ENCODE measurements at regions not wholly inside any gene's neighbourhood (a gene's known extent, or its start where the extent isn't known, plus 50 kb on each side); places are given as distances from the start of the nearest gene placed in this dataset.

DNA sequence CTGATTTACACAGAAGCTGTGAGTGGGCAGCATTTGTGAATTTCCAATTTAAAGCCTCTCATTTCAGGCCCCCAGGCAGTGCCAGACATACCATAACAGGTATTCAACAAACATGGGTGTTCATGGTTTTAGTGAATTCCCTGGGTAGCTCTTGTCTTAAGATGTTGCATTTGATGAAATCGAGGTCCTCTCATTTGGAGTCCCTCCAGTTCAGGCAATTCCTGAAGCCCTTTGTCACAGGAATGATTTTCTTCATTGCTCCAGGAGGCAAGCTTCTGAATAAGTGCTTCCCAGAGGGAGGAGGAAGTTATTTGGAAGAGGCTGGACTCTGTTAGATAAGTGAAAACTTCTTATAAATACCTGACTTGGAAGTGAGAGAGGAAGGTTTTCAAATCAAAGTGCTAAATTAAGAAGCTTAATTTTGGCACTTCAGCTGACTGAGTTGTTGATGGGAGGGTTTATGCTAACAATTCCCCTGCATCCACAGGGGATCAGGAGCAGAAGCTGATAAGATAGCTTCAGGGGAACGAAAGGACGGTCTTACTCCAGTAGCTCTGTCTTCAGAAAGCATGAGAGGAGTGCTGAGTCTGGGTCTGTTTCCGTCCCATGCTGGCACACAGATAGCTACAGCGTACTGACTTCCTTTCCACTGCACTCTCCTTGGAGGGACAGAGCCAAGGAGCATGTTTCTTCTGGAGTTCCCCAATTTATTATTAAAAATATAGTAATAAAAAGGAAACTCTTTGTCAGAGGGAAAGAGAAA lies 543.1 kb downstream of the GBA3 start:
- no peak for DNase-seq

DNA sequence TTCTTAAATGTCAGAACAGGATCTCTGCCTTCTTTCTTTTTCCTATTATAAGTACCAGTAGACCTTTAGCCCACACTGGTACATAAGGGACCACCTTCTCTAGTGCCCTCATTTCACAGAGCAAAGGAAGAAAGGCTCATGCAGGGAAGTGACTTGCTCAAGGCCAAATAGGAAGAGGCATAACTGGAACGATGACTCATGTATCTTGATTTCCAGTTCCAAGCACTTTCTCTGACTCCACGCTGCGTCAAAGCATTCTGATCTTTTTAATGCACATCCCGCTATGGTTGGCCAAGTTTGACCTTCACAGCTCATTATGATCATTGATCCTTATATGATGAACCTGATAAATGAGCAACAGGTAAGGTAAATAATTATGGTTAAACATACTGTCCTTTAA lies 542.0 kb downstream of the GBA3 start:
- no peak for DNase-seq

DNA sequence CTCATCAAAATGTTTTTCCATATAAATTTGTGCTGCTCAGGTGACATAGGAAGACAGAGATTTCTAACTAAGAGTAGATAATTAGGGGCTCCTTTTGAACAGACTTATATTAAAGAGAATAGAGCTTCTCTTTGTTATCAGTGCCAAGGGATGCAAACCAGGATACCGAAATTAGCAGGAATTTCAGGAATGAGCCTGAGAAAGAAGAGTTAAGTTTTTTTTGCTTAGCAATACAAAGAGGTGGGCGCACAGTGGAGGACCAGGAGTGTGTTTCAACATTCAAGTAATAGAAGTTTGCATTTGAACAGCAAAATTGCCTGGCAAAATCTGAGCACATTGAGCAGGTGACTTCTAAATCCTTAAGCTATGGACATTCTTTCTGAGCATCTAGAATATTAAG lies 541.3 kb downstream of the GBA3 start:
- no peak for DNase-seq

DNA sequence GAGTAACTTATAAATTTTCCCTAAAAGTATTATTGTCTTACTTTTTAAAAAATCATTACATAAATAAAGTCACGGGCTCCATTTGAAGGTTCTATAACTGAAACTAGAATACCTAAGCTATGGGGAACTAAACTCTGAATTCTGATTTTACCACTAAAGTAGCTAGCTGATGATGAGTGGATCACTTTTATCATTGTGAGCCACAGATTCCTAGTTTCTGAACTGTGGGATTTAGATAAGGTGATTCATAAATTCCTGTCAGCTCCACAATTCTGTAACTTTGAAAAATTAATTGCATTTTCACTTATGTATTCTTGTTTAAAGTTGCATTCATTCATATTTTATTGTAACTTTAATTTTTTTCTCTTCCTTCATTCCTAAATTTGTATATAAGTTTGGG lies 540.9 kb downstream of the GBA3 start:
- DNase-seq, result no peak

DNA sequence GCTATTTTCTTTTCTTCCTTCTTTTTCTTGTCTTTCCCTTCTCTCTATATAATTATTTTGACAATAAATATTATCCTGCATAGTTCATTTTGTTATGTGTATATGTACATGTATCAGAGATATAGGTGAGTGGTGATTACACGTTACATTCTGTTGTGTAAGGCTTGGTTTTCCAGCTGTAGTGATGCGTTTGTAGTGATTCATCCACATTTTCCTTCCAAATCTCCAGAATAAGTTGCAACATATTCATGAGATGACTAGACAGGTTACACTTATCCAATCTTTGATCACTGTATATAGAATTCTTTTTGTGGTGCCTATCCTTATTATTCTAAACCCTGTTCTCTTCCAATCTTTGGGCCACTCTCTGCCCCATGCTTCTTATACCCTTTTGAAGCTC lies 540.2 kb downstream of the GBA3 start:
- DNase-seq, result no peak

DNA sequence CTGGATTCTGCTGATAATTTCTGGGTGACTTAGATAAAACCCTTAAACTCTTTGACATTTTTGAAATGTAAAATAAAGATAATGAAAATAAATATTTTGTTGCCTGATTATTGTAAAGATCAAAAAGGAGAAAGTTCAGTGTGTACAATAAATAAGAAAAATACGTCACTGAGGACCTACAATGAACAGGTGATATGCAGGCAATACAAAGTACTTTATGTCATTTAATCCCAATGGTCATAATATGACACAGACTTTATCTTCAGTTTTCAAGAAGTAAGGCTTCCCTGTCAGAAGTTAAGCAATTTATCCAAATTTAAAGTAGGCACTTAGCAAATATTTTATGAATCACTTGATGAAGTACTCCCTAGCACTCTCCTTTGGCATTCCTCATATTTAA lies 532.8 kb downstream of the GBA3 start:
- no peak for DNase-seq

DNA sequence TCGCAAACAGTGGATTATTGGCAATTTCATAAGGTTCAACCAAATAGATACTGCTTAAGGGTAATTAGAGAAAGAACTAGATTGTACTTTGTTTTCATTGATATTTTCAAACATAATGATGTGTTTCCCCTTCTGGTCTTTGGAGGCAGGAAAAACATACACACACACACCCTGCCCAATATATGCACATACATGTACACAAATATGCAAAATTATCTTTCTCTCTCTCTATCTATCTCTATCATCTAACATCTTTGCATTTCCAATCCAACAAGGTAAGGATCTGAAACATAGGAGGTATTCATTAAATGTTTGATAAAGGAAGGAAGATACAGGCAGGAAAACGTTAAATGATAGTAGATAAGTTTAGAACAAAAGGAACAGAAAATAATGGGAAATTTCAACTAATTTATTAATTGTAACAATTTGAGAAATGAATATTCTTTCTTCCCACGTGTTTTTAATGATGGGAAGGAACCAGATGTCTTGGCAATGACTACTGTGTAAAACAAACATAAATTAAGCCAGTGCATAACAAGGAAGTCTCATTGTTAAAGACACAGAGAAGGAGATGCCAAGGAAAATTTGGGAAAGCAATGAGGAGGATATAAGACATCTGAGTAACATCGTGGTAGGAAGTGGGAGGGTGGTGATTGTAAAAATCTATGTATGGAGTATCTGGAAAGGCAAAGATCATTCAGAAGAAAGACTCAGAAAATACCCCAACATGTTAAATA lies 532.1 kb downstream of the GBA3 start:
- no peak for DNase-seq

DNA sequence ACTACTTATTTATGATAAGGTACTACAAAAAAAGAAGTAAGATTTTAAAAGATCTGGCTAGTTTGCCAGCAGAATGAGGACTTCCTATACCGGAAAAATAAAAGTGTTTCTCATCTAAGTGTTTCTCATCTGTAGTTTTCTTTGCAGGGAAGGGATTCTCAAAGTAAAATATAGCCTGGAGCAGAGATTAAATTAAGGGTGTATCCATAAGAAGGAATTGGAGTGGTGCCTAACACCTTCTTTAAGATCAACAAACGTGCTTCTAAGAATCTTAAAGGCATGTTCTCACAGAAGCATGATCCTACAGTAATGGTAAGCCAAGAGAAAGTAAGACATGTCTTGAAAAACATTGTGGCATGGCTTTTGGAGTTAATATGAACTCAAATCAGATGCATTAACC lies 528.2 kb downstream of the GBA3 start:
- no peak for DNase-seq

DNA sequence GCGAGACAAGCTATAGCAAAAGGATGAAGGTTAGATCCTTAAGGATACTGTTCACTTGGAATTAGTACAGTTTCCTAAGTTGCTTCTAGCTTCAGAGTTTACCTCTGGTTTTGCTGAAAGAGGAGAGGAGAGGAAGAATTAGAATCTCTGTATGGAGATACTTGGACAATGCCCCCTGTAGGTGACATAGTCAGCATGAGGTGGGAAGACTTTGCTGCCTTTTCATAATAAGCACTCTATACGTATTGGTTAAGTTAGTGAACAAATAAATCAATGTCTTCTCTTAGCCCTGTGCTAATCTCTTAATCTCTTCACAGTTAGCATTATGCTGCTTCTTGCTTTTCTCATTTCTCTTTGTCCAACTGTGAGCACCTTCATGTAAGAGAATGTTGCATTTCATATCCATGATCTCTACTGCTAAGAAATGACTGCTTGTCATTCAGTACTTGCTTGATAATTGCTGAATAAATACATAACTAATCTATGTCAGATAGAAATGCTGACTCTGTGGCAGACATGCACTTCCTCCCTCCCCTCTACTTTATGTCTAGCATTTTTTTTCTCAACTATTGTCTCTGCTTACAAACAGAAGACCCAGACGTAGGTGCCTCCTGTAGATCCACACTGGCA lies 527.2 kb downstream of the GBA3 start:
- DNase-seq, result no peak

DNA sequence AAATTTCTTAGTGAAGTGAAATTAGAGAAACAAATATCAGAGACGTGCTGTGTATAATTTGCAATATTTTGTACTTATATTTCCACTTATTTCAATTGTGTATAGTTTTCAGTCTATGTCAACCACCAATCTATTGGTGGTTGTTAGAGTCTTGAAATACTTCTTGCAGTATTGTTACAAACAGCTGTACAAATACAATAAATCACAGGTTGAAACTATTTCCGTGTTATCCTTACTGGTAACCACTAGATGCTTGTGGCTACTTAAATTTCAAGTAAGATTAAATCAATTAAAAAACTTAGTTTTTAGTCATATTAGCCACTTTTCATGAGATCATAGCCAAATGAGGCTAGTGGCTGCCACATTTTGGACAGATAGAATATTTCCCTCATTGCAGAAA lies 520.5 kb downstream of the GBA3 start:
- DNase-seq, result no peak

DNA sequence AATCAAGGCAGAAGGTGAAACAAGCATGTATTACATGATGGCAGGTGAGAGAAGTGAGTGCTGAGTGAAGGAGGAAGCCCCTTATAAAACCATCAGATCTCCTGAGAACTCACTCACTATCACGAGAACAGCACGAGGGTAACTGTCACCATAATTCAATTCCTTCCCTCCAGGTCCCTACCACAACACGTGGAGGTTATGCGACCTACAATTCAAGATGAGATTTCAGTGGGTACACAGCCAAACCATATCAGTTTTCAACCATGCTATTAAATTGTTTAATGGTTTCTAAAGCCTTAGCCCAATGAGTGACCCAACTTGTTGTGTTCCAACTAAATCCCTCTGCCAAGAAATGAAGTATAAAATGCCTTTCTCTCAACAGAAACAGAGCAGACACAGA lies 519.8 kb downstream of the GBA3 start:
- DNase-seq, result no peak

DNA sequence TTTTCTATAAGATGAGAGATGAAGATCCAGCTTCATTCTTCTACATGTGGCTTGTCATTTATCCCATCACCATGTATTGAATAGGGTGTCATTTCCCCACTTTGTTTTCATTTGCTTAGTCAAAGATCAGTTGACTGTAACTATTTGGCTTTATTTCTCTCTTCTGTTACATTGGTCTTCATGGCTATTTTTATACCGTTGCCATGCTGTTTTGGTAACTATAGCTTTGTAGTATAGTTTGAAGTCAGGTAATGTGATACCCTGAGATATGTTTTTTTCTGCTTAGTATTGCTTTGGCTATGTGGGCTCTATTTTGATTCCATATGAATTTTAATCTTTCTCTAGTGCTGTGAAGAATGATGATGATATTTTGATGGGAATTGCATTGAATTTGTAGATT lies 514.3 kb downstream of the GBA3 start:
- no peak for DNase-seq

DNA sequence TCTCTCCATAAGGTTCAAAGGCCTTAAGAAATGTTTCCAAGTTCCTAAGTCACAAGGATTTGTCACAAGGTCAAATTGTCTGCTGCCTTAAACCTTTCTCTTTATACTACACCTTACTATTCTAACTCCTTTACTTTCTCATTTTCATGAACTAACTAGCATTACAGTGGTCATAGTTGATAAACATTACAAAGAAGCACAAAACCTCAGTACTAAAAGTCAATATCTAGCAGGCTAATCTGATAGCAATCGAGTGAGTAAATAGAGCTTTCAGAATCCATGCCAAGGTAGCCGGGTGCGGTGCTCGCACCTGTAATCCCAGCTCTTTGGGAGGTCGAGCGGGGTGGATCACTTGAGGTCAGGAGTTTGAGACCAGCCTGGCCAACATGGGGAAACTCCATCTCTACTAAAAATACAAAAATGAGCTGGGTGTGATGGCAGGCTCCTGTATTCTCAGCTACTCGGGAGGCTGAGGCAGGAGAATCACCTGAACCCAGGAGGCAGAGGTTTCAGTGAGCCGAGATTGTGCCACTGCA lies 510.0 kb downstream of the GBA3 start:
- DNase-seq, result no peak

DNA sequence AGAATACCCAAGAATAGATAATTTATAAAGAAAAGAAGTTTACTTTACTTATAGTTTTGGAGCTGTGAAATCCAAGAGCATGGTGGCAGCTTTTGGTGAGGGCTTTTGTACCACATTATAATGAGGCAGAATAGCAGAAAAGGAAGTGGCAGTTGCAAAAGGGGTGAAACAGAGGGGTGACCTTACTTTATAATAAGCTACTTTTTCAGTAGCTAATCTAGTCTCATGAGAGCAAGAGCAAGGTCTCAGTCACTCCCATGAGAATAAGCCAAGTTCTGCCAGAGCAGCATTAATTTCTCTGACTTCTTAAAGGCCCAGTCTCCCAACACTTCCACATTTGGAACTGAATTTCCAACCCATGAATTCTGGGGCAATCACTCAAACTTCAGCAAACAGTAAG lies 502.0 kb downstream of the GBA3 start:
- DNase-seq, result no peak

DNA sequence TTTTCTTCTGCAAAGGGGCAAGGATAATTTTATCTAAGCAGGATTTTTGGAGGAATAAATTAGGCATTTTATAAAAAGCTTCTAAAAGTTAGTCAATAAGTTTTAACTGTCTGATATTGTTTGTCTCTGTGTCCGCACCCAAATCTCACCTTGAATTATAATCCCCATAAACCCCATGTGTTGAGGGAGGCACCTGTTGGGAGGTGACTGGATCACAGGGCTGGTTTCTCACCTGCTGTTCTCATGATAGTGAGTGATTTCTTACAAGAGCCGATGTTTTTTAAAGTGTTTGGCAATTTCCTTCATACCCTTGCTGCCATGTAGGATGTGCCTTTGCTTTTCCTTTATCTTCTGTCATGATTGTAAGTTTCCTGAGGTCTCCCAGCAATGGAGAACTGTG lies 481.4 kb downstream of the GBA3 start:
- no peak for DNase-seq

DNA sequence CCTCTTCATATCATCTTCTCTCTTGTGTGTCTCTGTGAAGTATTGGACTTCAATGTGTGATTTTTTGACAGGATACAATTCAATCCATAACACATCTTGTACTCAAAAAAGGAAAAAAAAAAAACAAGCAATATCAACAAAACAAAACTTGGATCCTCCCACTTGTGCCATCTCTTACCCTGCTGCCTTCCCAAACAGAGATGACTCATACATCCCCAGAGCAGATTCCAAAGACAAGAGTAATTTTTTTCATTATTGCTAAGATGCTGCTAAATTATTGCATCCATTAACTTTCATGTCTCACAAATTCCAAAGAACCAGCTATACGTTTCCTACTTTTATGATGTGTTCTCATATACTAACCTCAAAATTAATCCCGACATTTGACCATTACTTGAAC lies 479.2 kb downstream of the GBA3 start:
- no peak for DNase-seq

DNA sequence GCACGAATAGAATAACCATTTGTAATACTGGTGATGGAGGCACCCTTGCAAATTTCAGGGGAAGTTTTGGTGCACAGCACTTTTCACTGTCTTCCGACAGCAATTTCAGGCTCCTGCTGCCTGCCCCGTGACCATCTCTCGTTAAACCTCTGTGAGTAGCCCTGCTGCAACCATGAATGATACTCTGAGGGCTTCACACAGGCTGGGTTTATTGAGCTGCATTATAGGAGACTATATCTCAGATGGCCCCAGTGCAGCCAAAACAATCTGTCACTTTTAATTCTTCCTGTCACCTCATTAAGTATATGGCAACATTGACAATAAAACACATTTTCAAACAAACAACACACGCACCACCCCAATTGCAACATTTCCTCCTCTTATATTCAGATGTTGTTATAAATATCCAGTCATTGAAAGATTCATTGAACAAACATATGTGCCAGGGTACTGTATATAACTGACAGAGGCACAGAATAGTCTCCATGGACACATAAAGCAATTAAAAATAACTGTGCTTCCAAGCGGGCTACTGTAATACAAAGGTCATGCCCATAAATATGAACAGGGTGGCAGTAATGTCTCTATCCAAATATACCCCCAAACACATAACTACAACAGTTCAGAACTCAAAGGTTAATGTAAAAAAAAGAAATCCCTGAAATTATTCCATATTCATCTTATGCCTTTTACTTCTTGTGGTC lies 477.0 kb downstream of the GBA3 start:
- DNase-seq, result no peak

DNA sequence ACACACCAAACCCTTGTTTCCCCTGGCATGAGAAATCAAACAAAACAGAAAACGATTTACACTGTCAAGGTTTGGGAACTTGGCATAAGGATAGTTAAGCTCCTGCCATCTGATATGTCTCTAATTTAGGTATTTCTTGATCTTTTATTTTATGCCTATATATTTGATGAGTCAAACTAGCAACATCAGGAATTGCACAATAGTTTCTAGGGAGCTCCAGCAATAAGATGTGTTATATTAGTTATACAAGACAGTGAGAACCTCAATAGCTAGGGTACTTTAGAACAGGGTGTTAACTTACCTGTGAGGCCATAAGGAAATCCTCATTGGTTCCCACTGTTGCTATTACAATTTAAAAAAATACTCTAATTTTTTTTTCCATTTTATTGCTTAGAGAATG lies 474.2 kb downstream of the GBA3 start:
- DNase-seq, result no peak

DNA sequence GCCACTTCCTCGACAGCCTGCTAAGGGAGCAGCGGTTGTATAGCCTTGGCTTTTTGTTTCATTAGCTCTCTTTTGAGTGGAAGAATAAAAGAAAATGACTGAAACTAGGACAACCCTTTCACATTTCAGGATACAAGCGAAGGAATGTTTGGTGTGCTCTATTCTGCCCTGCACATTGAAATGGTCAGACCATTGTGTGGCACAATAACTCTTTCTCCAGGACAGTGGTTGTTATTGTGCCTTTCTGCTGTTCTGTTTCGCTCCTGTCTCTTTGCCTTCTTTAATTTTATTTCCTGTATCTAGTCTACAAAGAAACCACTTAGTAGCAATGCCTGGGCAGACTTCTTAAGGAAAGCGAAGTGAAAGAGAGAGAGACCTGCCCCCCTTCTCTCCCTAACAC lies 473.7 kb downstream of the GBA3 start:
- no peak for DNase-seq

DNA sequence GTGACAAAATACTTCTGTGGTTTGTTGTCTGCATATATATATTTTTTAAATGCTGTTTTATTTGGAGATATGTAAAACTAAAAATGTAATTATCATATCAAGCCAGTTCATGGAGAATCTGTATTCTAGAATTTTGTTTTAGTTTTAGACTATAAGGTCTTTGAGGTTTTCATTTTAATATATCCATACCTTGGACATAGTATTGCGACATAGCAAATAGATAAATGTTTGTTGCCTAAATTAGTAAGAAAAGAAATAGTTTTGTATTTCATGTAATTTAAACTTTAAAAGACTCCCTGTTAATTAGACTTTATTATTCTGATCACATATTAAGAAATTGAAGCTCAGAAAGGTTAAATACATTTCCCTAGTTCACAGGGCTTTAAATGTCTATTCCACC lies 472.9 kb downstream of the GBA3 start:
- DNase-seq, result no peak

DNA sequence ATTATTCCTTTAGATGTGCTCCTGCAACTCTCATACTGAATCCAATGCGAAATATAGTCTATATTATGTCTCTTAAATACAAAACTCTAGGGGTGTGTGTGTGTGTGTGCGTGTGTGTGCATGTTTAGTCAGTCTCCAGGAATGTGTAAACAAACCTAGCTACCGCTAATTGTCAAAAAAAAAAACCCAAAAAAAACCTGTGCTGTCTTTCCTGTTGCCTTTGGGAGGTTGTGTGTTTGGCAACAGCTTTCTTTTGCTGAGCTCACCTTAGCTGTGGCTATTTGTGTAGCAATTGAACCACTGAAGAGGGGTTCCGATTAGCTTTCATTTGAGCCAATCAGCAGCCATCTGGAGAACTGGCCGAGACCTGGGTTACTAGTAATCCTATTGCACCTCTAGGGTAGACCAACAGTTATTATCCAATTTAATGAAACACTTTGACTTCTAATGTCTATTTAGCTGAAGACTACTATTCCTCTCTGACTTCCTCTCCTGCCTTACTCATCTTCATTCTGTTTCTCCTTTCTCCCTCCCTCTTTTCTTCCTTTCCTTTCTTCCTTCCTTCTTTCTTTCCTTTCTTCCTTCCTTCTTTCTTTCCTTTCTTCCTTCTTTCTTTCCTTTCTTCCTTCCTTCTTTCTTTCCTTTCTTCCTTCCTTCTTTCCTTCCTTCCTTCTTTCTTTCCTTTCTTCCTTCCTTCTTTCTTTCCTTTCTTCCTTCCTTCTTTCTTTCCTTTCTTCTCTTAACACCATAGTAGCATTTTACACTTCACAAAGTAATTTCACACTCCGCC lies 471.1 kb downstream of the GBA3 start:
- DNase-seq, result no peak

DNA sequence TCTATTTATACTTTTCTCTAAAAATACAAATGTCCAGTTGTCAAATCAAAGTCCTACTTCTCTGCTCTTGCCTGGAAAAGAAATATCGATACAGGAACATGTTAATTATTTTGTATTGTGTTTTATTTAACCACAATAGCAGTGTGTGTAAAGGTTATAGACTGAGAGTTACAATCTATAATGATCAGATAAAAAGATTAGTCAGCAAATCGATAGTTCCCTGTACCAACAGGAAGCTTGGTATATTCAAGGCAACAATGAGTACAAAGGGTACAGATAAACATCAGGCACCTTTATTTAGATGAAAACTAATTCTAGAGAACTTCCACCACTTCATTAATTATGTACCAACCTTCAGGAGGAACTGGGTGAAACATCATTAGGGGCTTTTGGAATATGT lies 469.5 kb downstream of the GBA3 start:
- no peak for DNase-seq

DNA sequence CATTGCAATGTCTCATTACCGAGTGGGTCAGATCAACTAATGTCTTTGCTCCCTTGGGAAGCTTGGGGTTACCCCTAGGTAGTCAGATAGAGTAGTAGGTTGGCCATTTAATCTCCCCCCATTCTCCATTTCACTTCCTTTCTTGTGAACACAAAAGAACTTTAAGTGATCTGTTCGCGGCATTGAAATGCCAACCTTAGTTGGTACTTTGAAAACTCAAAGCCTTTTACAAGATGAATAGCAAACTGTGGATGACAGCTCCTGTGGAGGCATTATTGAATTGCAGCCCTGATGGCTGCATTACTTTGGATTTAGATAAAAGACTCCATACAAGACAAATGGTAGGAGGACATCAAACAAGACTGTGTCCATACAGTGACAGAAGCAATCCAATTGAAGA lies 469.1 kb downstream of the GBA3 start:
- DNase-seq, result no peak

All from CD4-positive, alpha-beta T cell treated with Interleukin-15 for 1 hour (primary cell).